Posterior cingulate gyrus (tissue), 11 donors: ENCODE measurements at regions not wholly inside any gene's neighbourhood (a gene's known extent, or its start where the extent isn't known, plus 50 kb on each side); places are given as distances from the start of the nearest gene placed in this dataset.
A peak's percentile ranks its signal among the peaks of the same experiment; 100 is the strongest.

Experiments
- DNase-seq, 10 donors: peaks; one replicate each; pipeline versions ENCODE4 v3.0.0 to v3.0.0-alpha.2; 2020 to 2021; ENCODE audit warnings: mixed read lengths in 3 of 10
- intact Hi-C: fragments of 100-400 bp; cut with DNase I; formaldehyde crosslinking; loops from one replicate; pipeline ENCODE4 v1.15.1; 2023

GRCh38 chr4:159606835-159607234 lies 504.0 kb downstream of the RAPGEF2 start:
- no peak for DNase-seq
- intact Hi-C loops: no loop called here

GRCh38 chr4:159607809-159608208 lies 504.9 kb downstream of the RAPGEF2 start:
- intact Hi-C loops: no loop called here
- no peak for DNase-seq

GRCh38 chr4:159608436-159608835 lies 505.6 kb downstream of the RAPGEF2 start:
- intact Hi-C loops: no loop called here
- no peak for DNase-seq

GRCh38 chr4:159632031-159632430 lies 529.2 kb downstream of the RAPGEF2 start:
- intact Hi-C loops: no loop called here

GRCh38 chr4:159639671-159640323 lies 536.9 kb downstream of the RAPGEF2 start:
- DNase-seq: peak in 1 of 10 donors; percentile 50
- intact Hi-C loops: no loop called here

More at GRCh38 chr4:159632031-159632430, 529.2 kb downstream of the RAPGEF2 start:
- DNase-seq: no peak

- DNase-seq: no peak
- intact Hi-C loops: no loop called here
These were observed 546.4 kb downstream of the RAPGEF2 start for GRCh38 chr4:159649237-159649636.

GRCh38 chr4:159652871-159653270 lies 550.0 kb downstream of the RAPGEF2 start:
- intact Hi-C loops: no loop called here
- no peak for DNase-seq

- intact Hi-C loops: no loop called here
- DNase-seq: no peak
These were observed 552.7 kb downstream of the RAPGEF2 start for GRCh38 chr4:159655547-159655946.

- DNase-seq: peak in 1 of 10 donors; percentile 27
- intact Hi-C loops: no loop called here
These were observed 566.2 kb downstream of the RAPGEF2 start for GRCh38 chr4:159669094-159669493.

- intact Hi-C loops: no loop called here
- no peak for DNase-seq
These were observed 570.3 kb downstream of the RAPGEF2 start for GRCh38 chr4:159673221-159673620.

GRCh38 chr4:159674241-159674640 lies 571.4 kb downstream of the RAPGEF2 start:
- DNase-seq: peak in 1 of 10 donors; percentile 43
- intact Hi-C loops: no loop called here

GRCh38 chr4:159677521-159677920 lies 574.6 kb downstream of the RAPGEF2 start:
- intact Hi-C loops: no loop called here
- no peak for DNase-seq

GRCh38 chr4:159682996-159683395 lies 580.1 kb downstream of the RAPGEF2 start:
- intact Hi-C loops: no loop called here
- DNase-seq: no peak

- no peak for DNase-seq
- intact Hi-C loops: no loop called here
These were observed 581.2 kb downstream of the RAPGEF2 start for GRCh38 chr4:159684061-159684460.

GRCh38 chr4:159685340-159686092 lies 582.6 kb downstream of the RAPGEF2 start:
- DNase-seq: no peak
- intact Hi-C loops: no loop called here

GRCh38 chr4:159689526-159689925 lies 586.6 kb downstream of the RAPGEF2 start:
- intact Hi-C loops: no loop called here

GRCh38 chr4:159697322-159698283 lies 594.7 kb downstream of the RAPGEF2 start:
- intact Hi-C loops: no loop called here
- no peak for DNase-seq

More at GRCh38 chr4:159689526-159689925, 586.6 kb downstream of the RAPGEF2 start:
- no peak for DNase-seq

GRCh38 chr4:159698336-159698735 lies 595.5 kb downstream of the RAPGEF2 start:
- DNase-seq: no peak
- intact Hi-C loops: no loop called here

- intact Hi-C loops: no loop called here
- DNase-seq: no peak
These were observed 599.3 kb downstream of the RAPGEF2 start for GRCh38 chr4:159702200-159702599.

- intact Hi-C loops: no loop called here
- no peak for DNase-seq
These were observed 602.5 kb downstream of the RAPGEF2 start for GRCh38 chr4:159705334-159705733.

GRCh38 chr4:159706704-159707103 lies 603.8 kb downstream of the RAPGEF2 start:
- DNase-seq: no peak
- intact Hi-C loops: no loop called here
